GM21576 (cell line): ENCODE measurements at regions not wholly inside any gene's neighbourhood (a gene's known extent, or its start where the extent isn't known, plus 50 kb on each side); places are given as distances from the start of the nearest gene placed in this dataset.
"Not testable (repeated sequence)": the region's sequence is repeated elsewhere in the genome, so short reads cannot be mapped to it uniquely, and the experiment has no call there.

Experiments
- ATAC-seq: cut with Tn5 transposase; IDR thresholded peaks from one replicate; pipeline ENCODE4 v1.9.1; 2021; ENCODE audit warnings: mild to moderate bottlenecking, moderate library complexity; ENCODE audit not compliant: unreplicated experiment

GRCh38 chr5:18745988-18746615 lies 1111.8 kb downstream of the TAF11L14 start:
- peak; percentile 64 for ATAC-seq

- ATAC-seq, result peak; percentile 18
These were observed 1115.5 kb downstream of the TAF11L14 start for GRCh38 chr5:18749763-18750162.

- no peak for ATAC-seq
These were observed 1118.1 kb downstream of the TAF11L14 start for GRCh38 chr5:18752317-18752716.

GRCh38 chr5:18754201-18754600 lies 1119.9 kb downstream of the TAF11L14 start:
- ATAC-seq, result no peak

GRCh38 chr5:18761801-18762200 lies 1127.5 kb downstream of the TAF11L14 start:
- ATAC-seq, result peak; percentile 89

- no peak for ATAC-seq
These were observed 1129.9 kb downstream of the TAF11L14 start for GRCh38 chr5:18764161-18764560.

- ATAC-seq, result no peak
These were observed 1131.0 kb downstream of the TAF11L14 start for GRCh38 chr5:18765304-18765703.

GRCh38 chr5:18771097-18771610 lies 1136.9 kb downstream of the TAF11L14 start:
- no peak for ATAC-seq

GRCh38 chr5:18772475-18772874 lies 1138.2 kb downstream of the TAF11L14 start:
- ATAC-seq, result no peak

GRCh38 chr5:18778225-18778624 lies 1144.0 kb downstream of the TAF11L14 start:
- no peak for ATAC-seq

- no peak for ATAC-seq
These were observed 1155.1 kb downstream of the TAF11L14 start for GRCh38 chr5:18789218-18789998.

GRCh38 chr5:18792145-18792544 lies 1157.9 kb downstream of the TAF11L14 start:
- no peak for ATAC-seq

- no peak for ATAC-seq
These were observed 1163.0 kb downstream of the TAF11L14 start for GRCh38 chr5:18797222-18797621.

- ATAC-seq, result no peak
These were observed 1163.8 kb downstream of the TAF11L14 start for GRCh38 chr5:18798058-18798457.

- no peak for ATAC-seq
These were observed 1165.3 kb downstream of the TAF11L14 start for GRCh38 chr5:18799482-18800128.

GRCh38 chr5:18800293-18801025 lies 1166.2 kb downstream of the TAF11L14 start:
- no peak for ATAC-seq

- ATAC-seq, result not testable (repeated sequence)
These were observed 1167.2 kb downstream of the TAF11L14 start for GRCh38 chr5:18801413-18801812.

GRCh38 chr5:18802336-18802735 lies 1168.1 kb downstream of the TAF11L14 start:
- ATAC-seq, result no peak

GRCh38 chr5:18805376-18805775 lies 1171.1 kb downstream of the TAF11L14 start:
- ATAC-seq, result no peak

GRCh38 chr5:18807256-18808149 lies 1173.2 kb downstream of the TAF11L14 start:
- ATAC-seq, result no peak
